K562 (cell line): ENCODE measurements at regions not wholly inside any gene's neighbourhood (a gene's known extent, or its start where the extent isn't known, plus 50 kb on each side); places are given as distances from the start of the nearest gene placed in this dataset.

Source experiments
- BCOR ChIP-seq: fragments of 450-650 bp; IDR thresholded peaks from 2 replicates; pipeline ENCODE4 v1.6.1; 2016
- CHD2 ChIP-seq: IDR thresholded peaks from 2 replicates; pipeline ENCODE4 v1.6.1; 2011; ENCODE audit warnings: low read depth, low read length
- CTCF ChIP-seq, 3 experiments: IDR thresholded peaks in 2 of 3; conservative IDR thresholded peaks in 1 of 3; 2 replicates each; pipeline ENCODE4 v1.5.1; 2011 to 2012; ENCODE audit warnings: low read length in 3 of 3, mild to moderate bottlenecking in 3 of 3, control low read depth in 2 of 3, improper control_type of control experiment in 1 of 3, inconsistent platforms in 1 of 3, low read depth in 1 of 3, mixed read lengths in 1 of 3, moderate library complexity in 1 of 3; ENCODE audit not compliant: insufficient read depth in 2 of 3
- FOXA1 ChIP-seq: fragments of 450-650 bp; IDR thresholded peaks from 2 replicates; pipeline ENCODE4 v1.6.1; 2016; ENCODE audit warnings: mild to moderate bottlenecking, borderline replicate concordance
- HMG20A ChIP-seq: fragments of 450-650 bp; formaldehyde crosslinking; conservative IDR thresholded peaks from 2 replicates; pipeline ENCODE4 v1.4.0; 2020; ENCODE audit warnings: mild to moderate bottlenecking, mixed read lengths
- MAFK ChIP-seq: IDR thresholded peaks from 2 replicates; pipeline ENCODE4 v1.6.1; 2011; ENCODE audit warnings: low read length, improper control_type of control experiment
- NBN ChIP-seq: fragments of 450-650 bp; IDR thresholded peaks from 2 replicates; pipeline ENCODE4 v1.6.1; 2016; ENCODE audit warnings: low read depth, mild to moderate bottlenecking
- POLR2A ChIP-seq: fragments of 450-650 bp; conservative IDR thresholded peaks from 2 replicates; pipeline ENCODE4 v1.6.1; 2016
- SETDB1 ChIP-seq: IDR thresholded peaks from one replicate; pipeline ENCODE4 v1.6.1; 2012; ENCODE audit warnings: low read length, control low read depth, inconsistent platforms
- ZBTB33 ChIP-seq: sonication (generic); formaldehyde crosslinking; IDR thresholded peaks from 2 replicates; pipeline ENCODE4 v1.8.1; 2023; ENCODE audit warnings: mild to moderate bottlenecking, missing genetic modification reagents
- ZNF24 ChIP-seq: fragments of 450-650 bp; IDR thresholded peaks from 2 replicates; pipeline ENCODE4 v1.6.1; 2016
- ZNF3 ChIP-seq: fragments of 250-450 bp; sonication (Bioruptor Pico); IDR thresholded peaks from 2 replicates; pipeline ENCODE4 v1.5.0; 2021; ENCODE audit warnings: mild to moderate bottlenecking, moderate library complexity
- TF ChIP-seq, protein P1 (sequence below): conservative IDR thresholded peaks from 2 replicates; pipeline ENCODE4 v1.6.1; 2011; ENCODE audit warnings: low read depth, mild to moderate bottlenecking, low read length; ENCODE audit not compliant: control insufficient read depth

GRCh38 chr12:116476227-116476822 lies 82.9 kb upstream of the MAP1LC3B2 start:
- no peak for TF ChIP-seq POLR2A
- no peak for TF ChIP-seq CHD2
- TF ChIP-seq BCOR, result no peak
- no peak for TF ChIP-seq CTCF (IDR thresholded peaks at IDR 0.05 in 2 of 3, conservative IDR thresholded peaks at IDR 0.05 in 1 of 3; ENCODE audit: insufficient read depth in 2 of 3, low read depth in 1 of 3, low read length in 3 of 3)
- no peak for TF ChIP-seq ZNF3 (CRISPR knock-in tag)
- TF ChIP-seq ZBTB33 (CRISPR knock-in tag), result no peak
- TF ChIP-seq, protein P1, sequence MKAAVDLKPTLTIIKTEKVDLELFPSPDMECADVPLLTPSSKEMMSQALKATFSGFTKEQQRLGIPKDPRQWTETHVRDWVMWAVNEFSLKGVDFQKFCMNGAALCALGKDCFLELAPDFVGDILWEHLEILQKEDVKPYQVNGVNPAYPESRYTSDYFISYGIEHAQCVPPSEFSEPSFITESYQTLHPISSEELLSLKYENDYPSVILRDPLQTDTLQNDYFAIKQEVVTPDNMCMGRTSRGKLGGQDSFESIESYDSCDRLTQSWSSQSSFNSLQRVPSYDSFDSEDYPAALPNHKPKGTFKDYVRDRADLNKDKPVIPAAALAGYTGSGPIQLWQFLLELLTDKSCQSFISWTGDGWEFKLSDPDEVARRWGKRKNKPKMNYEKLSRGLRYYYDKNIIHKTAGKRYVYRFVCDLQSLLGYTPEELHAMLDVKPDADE, result no peak
- no peak for TF ChIP-seq NBN
- TF ChIP-seq HMG20A (CRISPR knock-in tag), result no peak
- no peak for TF ChIP-seq ZNF24
- TF ChIP-seq SETDB1, result no peak
- TF ChIP-seq MAFK, result no peak
- TF ChIP-seq FOXA1, result no peak
